CD8-positive, alpha-beta memory T cell (primary cell): ENCODE measurements at regions not wholly inside any gene's neighbourhood (a gene's known extent, or its start where the extent isn't known, plus 50 kb on each side); places are given as distances from the start of the nearest gene placed in this dataset.

Experiments
- CTCF ChIA-PET: fragments of 350-600 bp; sonication (Branson Sonifier 250); formaldehyde crosslinking; loops from one replicate; lab custom pipeline; 2021; ENCODE audit warnings: antibody characterized with exemption; lab: Charles Lee
- POLR2A ChIA-PET: fragments of 350-600 bp; sonication (Branson Sonifier 250); formaldehyde crosslinking; loops from one replicate; lab custom pipeline; 2021; ENCODE audit warnings: antibody characterized with exemption; lab: Charles Lee
- DNase-seq, 5 donors: peaks; one replicate each; pipeline versions ENCODE4 v3.0.0 to v3.0.0-alpha.2; 2020 to 2022; ENCODE audit warnings: mixed read lengths in 1 of 5
- H3K27ac ChIP-seq: one replicate; pipeline ENCODE4 v1.7.0; 2013; ENCODE audit warnings: low read depth, mild to moderate bottlenecking, low read length, moderate library complexity
- H3K27me3 ChIP-seq: 2 replicates; pipeline ENCODE4 v1.7.0; 2013; ENCODE audit warnings: low read length, mild to moderate bottlenecking; ENCODE audit not compliant: insufficient read depth, poor library complexity, severe bottlenecking
- H3K36me3 ChIP-seq: 2 replicates; pipeline ENCODE4 v1.7.0; 2013; ENCODE audit warnings: mild to moderate bottlenecking, low read length, moderate library complexity; ENCODE audit not compliant: insufficient read depth
- H3K4me1 ChIP-seq: 2 replicates; pipeline ENCODE4 v1.7.0; 2013; ENCODE audit warnings: mild to moderate bottlenecking, low read length, moderate library complexity; ENCODE audit not compliant: insufficient read depth
- H3K4me3 ChIP-seq: 2 replicates; pipeline ENCODE4 v1.7.0; 2013; ENCODE audit warnings: mild to moderate bottlenecking, low read length
- H3K9me3 ChIP-seq: 2 replicates; pipeline ENCODE4 v1.7.0; 2013; ENCODE audit warnings: mild to moderate bottlenecking, low read length
- H3K27ac Mint-ChIP-seq, 8 donors: one replicate each; pipeline ENCODE4 v1.8.0; 2020 to 2021; ENCODE audit warnings: mixed read lengths in 8 of 8, mild to moderate bottlenecking in 6 of 8, inconsistent platforms in 3 of 8, moderate library complexity in 3 of 8
- H3K27me3 Mint-ChIP-seq, 2 donors: one replicate each; pipeline ENCODE4 v1.8.0; 2020 to 2021; ENCODE audit warnings: mixed read lengths in 2 of 2, mild to moderate bottlenecking in 1 of 2, moderate library complexity in 1 of 2
- H3K36me3 Mint-ChIP-seq, 3 donors: one replicate each; pipeline ENCODE4 v1.8.0; 2020 to 2021; ENCODE audit warnings: mixed read lengths in 3 of 3, inconsistent platforms in 1 of 3, mild to moderate bottlenecking in 1 of 3
- H3K4me1 Mint-ChIP-seq, 3 donors: one replicate each; pipeline ENCODE4 v1.8.0; 2020 to 2021; ENCODE audit warnings: mixed read lengths in 3 of 3, inconsistent platforms in 1 of 3, mild to moderate bottlenecking in 1 of 3
- H3K4me3 Mint-ChIP-seq, 7 donors: one replicate each; pipeline ENCODE4 v1.8.0; 2020 to 2021; ENCODE audit warnings: mixed read lengths in 7 of 7, mild to moderate bottlenecking in 6 of 7, moderate library complexity in 4 of 7, inconsistent platforms in 2 of 7
- H3K9me3 Mint-ChIP-seq, 5 donors: one replicate each; pipeline ENCODE4 v1.8.0; 2020 to 2022; ENCODE audit warnings: mixed read lengths in 5 of 5, mild to moderate bottlenecking in 3 of 5, moderate library complexity in 2 of 5, inconsistent platforms in 1 of 5

DNA sequence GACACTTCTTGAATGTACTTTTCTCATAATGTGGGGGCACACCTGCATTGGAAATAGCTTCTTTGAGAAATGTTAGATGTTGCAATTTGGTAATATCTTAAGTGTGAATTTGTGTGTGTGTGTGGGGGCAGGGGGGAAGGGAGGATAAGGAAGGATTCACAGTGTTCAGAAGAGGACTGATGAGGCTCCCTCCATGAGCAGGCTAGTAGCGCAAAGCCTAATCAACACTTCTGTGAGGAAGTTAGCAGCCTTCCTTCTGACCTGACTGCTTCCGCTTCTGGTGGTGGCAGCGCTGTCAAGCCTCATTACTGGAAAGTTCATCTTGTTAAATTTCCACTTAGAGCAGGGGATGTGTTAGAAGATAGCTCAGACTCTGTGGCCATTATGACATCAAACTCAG is 295.4 kb upstream of the SPRED2 start:
- Histone ChIP-seq H3K4me1 (no peaks in the 10 kb centered on the region), H3K9me3 (no peaks in the 10 kb centered on the region), H3K27me3 (no peaks in the 10 kb centered on the region), H3K36me3 (no peaks in the 10 kb centered on the region), H3K4me3 (no peak overlapping the region), H3K27ac (no peak overlapping the region)
- POLR2A ChIA-PET: no interaction called here
- CTCF ChIA-PET: no interaction called here
- H3K36me3 Mint-ChIP-seq: no peaks in the 10 kb centered on the region
- peaks cover 0 to 3% of the 10 kb centered on the region in 2 donors for H3K27me3 Mint-ChIP-seq
- no peak overlapping the region for H3K27ac Mint-ChIP-seq
- no peak for DNase-seq
- H3K4me1 Mint-ChIP-seq: no peaks in the 10 kb centered on the region
- H3K9me3 Mint-ChIP-seq: peaks cover 0 to 6% (median 0%) of the 10 kb centered on the region in 5 donors
- H3K4me3 Mint-ChIP-seq: no peak overlapping the region

DNA sequence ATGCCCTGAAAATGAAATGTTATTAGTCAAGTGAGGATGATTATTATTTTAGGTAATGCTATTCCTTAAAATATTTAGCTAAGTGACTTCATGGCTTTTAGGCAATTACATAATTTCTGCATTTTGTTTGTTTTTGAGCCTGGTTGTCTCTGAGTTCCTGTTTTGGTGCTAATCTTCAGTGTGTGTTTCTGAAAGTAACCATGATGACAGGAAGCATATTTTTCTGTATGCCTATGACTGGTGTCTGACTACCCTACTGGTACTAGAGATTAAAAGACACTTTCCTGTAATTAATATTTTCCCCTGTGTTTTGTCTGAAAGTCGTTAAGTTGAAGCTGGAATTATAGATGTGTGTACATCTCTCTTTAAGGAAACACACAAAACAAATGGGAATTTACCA is 295.0 kb upstream of the SPRED2 start:
- no peak overlapping the region for H3K4me3 Mint-ChIP-seq
- H3K36me3 Mint-ChIP-seq: no peaks in the 10 kb centered on the region

GRCh38 chr2:65724752-65725151 is 292.4 kb upstream of the SPRED2 start:
- Histone ChIP-seq H3K36me3 (no peaks in the 10 kb centered on the region), H3K4me3 (no peak overlapping the region), H3K27ac (no peak overlapping the region), H3K9me3 (no peaks in the 10 kb centered on the region), H3K27me3 (no peaks in the 10 kb centered on the region), H3K4me1 (no peaks in the 10 kb centered on the region)
- H3K4me3 Mint-ChIP-seq: no peak overlapping the region
- peaks cover 0 to 6% (median 0%) of the 10 kb centered on the region in 5 donors for H3K9me3 Mint-ChIP-seq
- no peak for DNase-seq
- ChIA-PET CTCF (no interaction called here), POLR2A (no interaction called here)
- H3K36me3 Mint-ChIP-seq: no peaks in the 10 kb centered on the region
- peak overlapping the region in 1 of 8 donors; percentile 17 for H3K27ac Mint-ChIP-seq
- no peaks in the 10 kb centered on the region for H3K4me1 Mint-ChIP-seq
- H3K27me3 Mint-ChIP-seq: peaks cover 0 to 3% of the 10 kb centered on the region in 2 donors

More for the DNA sequence above, 295.0 kb upstream of the SPRED2 start:
- DNase-seq: no peak
- Histone ChIP-seq H3K9me3 (no peaks in the 10 kb centered on the region), H3K4me3 (no peak overlapping the region), H3K36me3 (no peaks in the 10 kb centered on the region), H3K4me1 (no peaks in the 10 kb centered on the region), H3K27ac (no peak overlapping the region), H3K27me3 (no peaks in the 10 kb centered on the region)
- no peak overlapping the region for H3K27ac Mint-ChIP-seq
- POLR2A ChIA-PET: no interaction called here
- peaks cover 0 to 6% (median 0%) of the 10 kb centered on the region in 5 donors for H3K9me3 Mint-ChIP-seq
- peaks cover 0 to 3% of the 10 kb centered on the region in 2 donors for H3K27me3 Mint-ChIP-seq
- no peaks in the 10 kb centered on the region for H3K4me1 Mint-ChIP-seq
- CTCF ChIA-PET: no interaction called here

DNA sequence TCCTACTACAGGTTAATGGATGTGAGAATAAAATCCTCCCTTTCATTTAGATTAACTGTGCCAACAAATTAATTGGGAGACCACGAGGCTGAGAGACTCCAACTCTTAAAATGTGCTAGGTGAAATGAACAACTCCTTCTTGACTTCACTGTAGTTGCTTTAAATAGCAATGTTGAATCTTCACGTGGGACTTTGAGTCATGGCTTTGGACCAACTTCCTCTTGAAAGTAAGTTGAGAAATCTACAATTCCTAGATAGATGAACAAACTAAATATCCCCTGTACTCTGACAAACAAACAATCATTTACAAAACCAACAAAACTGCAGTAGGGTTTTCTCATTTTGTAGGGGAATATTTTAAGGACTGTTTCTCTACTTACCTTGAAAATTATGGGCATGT is 291.9 kb upstream of the SPRED2 start:
- Histone ChIP-seq H3K27ac (no peak overlapping the region), H3K27me3 (no peaks in the 10 kb centered on the region), H3K4me3 (no peak overlapping the region), H3K4me1 (no peaks in the 10 kb centered on the region), H3K36me3 (no peaks in the 10 kb centered on the region), H3K9me3 (no peaks in the 10 kb centered on the region)
- H3K27ac Mint-ChIP-seq: no peak overlapping the region
- peaks cover 0 to 3% of the 10 kb centered on the region in 2 donors for H3K27me3 Mint-ChIP-seq
- DNase-seq: no peak
- no peaks in the 10 kb centered on the region for H3K4me1 Mint-ChIP-seq
- POLR2A ChIA-PET: no interaction called here
- CTCF ChIA-PET: no interaction called here
- H3K9me3 Mint-ChIP-seq: peaks cover 0 to 6% (median 0%) of the 10 kb centered on the region in 5 donors
- no peak overlapping the region for H3K4me3 Mint-ChIP-seq
- no peaks in the 10 kb centered on the region for H3K36me3 Mint-ChIP-seq

GRCh38 chr2:65722028-65722778 is 289.8 kb upstream of the SPRED2 start:
- H3K36me3 Mint-ChIP-seq: no peaks in the 10 kb centered on the region
- POLR2A ChIA-PET: no interaction called here
- CTCF ChIA-PET: no interaction called here
- peaks cover 0 to 6% (median 0%) of the 10 kb centered on the region in 5 donors for H3K9me3 Mint-ChIP-seq
- H3K27me3 Mint-ChIP-seq: peaks cover 0 to 3% of the 10 kb centered on the region in 2 donors
- no peak overlapping the region for H3K27ac ChIP-seq
- no peaks in the 10 kb centered on the region for H3K27me3 ChIP-seq
- no peaks in the 10 kb centered on the region for H3K36me3 ChIP-seq
- H3K27ac Mint-ChIP-seq: no peak overlapping the region
- H3K4me3 Mint-ChIP-seq: no peak overlapping the region
- H3K4me1 Mint-ChIP-seq: no peaks in the 10 kb centered on the region
- H3K4me1 ChIP-seq: no peaks in the 10 kb centered on the region
- H3K9me3 ChIP-seq: no peaks in the 10 kb centered on the region
- H3K4me3 ChIP-seq: no peak overlapping the region
- DNase-seq: no peak

DNA sequence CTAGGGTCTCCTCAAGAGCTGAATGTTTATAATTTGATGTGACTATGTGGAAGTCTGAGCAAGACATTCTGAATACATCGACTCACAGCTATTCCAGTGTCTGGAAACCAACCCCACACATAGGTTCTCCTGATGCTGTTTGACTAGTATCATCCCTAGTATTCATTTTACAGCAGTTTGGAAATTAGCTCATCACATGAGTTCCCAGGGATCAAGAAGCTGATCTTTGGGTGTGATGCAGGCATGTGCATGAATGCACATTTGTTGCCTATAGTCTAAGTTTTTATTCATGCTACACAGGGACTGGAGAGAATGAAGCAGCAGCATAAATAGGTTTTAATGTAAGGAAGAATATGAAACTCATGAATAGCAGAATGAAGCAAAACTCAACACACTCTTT is 284.3 kb upstream of the SPRED2 start:
- Mint-ChIP-seq H3K4me3 (no peak overlapping the region), H3K4me1 (no peaks in the 10 kb centered on the region), H3K27ac (no peak overlapping the region), H3K27me3 (peaks cover 0 to 2% of the 10 kb centered on the region in 2 donors), H3K9me3 (no peaks in the 10 kb centered on the region), H3K36me3 (no peaks in the 10 kb centered on the region)
- no peaks in the 10 kb centered on the region for H3K9me3 ChIP-seq
- H3K4me1 ChIP-seq: no peaks in the 10 kb centered on the region
- H3K27me3 ChIP-seq: no peaks in the 10 kb centered on the region
- CTCF ChIA-PET: no interaction called here
- POLR2A ChIA-PET: no interaction called here
- DNase-seq: no peak
- no peak overlapping the region for H3K27ac ChIP-seq
- H3K4me3 ChIP-seq: no peak overlapping the region
- no peaks in the 10 kb centered on the region for H3K36me3 ChIP-seq

DNA sequence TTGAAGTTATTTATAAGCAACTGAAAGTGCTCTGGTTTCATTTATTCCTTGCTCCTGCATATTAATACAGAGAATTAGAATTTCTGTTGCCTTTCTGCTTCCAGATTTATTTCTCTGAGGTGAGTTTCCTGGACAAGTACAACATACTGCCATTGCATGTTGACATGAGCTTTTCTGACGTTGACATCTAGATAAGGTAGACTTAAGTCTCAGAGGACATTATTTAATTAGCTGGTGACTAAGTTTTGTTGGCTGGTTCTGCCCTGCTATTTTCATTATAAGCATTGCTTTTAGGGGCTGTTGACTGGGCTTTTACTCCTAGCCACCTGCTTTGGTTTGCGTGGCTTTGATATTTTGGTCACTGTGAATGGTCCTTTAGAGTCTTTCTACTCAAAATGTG is 282.9 kb upstream of the SPRED2 start:
- Histone ChIP-seq H3K27me3 (no peaks in the 10 kb centered on the region), H3K36me3 (no peaks in the 10 kb centered on the region), H3K4me1 (no peaks in the 10 kb centered on the region), H3K4me3 (no peak overlapping the region), H3K27ac (no peak overlapping the region), H3K9me3 (no peaks in the 10 kb centered on the region)
- POLR2A ChIA-PET: no interaction called here
- Mint-ChIP-seq H3K4me3 (no peak overlapping the region), H3K36me3 (no peaks in the 10 kb centered on the region), H3K4me1 (no peaks in the 10 kb centered on the region), H3K27ac (no peak overlapping the region), H3K27me3 (peaks cover 0 to 2% of the 10 kb centered on the region in 2 donors), H3K9me3 (no peaks in the 10 kb centered on the region)
- no peak for DNase-seq
- CTCF ChIA-PET: no interaction called here

- Mint-ChIP-seq H3K27ac (no peak overlapping the region), H3K4me3 (no peak overlapping the region), H3K27me3 (peaks cover 0 to 2% of the 10 kb centered on the region in 2 donors), H3K4me1 (no peaks in the 10 kb centered on the region), H3K36me3 (no peaks in the 10 kb centered on the region), H3K9me3 (no peaks in the 10 kb centered on the region)
- ChIA-PET CTCF (no interaction called here), POLR2A (no interaction called here)
- H3K4me1 ChIP-seq: no peaks in the 10 kb centered on the region
- H3K4me3 ChIP-seq: no peak overlapping the region
- H3K27ac ChIP-seq: no peak overlapping the region
- H3K36me3 ChIP-seq: no peaks in the 10 kb centered on the region
- DNase-seq: no peak
- H3K9me3 ChIP-seq: no peaks in the 10 kb centered on the region
- no peaks in the 10 kb centered on the region for H3K27me3 ChIP-seq
These were observed 282.5 kb upstream of the SPRED2 start for GRCh38 chr2:65714866-65715265.
